CD4-positive, alpha-beta T cell (primary cell): ENCODE measurements at regions not wholly inside any gene's neighbourhood (a gene's known extent, or its start where the extent isn't known, plus 50 kb on each side); places are given as distances from the start of the nearest gene placed in this dataset.

Experiments used
- ATAC-seq: fragments of 200-7000 bp; cut with Tn5 transposase; one replicate; pipeline ENCODE4 v1.10.0; 2022; ENCODE audit warnings: mild to moderate bottlenecking; ENCODE audit not compliant: poor library complexity
- CTCF ChIA-PET: fragments of 350-600 bp; sonication (Branson Sonifier 250); formaldehyde crosslinking; loops from one replicate; lab custom pipeline; 2021; ENCODE audit warnings: antibody characterized with exemption, inconsistent platforms; lab: Charles Lee
- POLR2A ChIA-PET: fragments of 350-600 bp; sonication (Branson Sonifier 250); formaldehyde crosslinking; loops from one replicate; lab custom pipeline; 2021; ENCODE audit warnings: antibody characterized with exemption, inconsistent platforms; lab: Charles Lee
- DNase-seq, 14 experiments: peaks; one replicate each; pipeline ENCODE4 v3.0.0-alpha.2; 2013 to 2020; ENCODE audit warnings: mixed read lengths in 2 of 14
- H3K27ac ChIP-seq, 2 donors: one replicate each; pipeline versions ENCODE4 v1.5.1 to v1.7.0; 2013; ENCODE audit warnings: low read length in 2 of 2, low read depth in 1 of 2, mild to moderate bottlenecking in 1 of 2
- H3K27me3 ChIP-seq, 2 experiments: 1 replicate in 1 of 2; 2 replicates in 1 of 2; pipeline versions ENCODE4 v1.6.1 to v1.7.0; 2013; ENCODE audit warnings: low read length in 2 of 2, control low read depth in 1 of 2, mild to moderate bottlenecking in 1 of 2, moderate library complexity in 1 of 2; ENCODE audit not compliant: insufficient read depth in 2 of 2, control insufficient read depth in 1 of 2
- H3K36me3 ChIP-seq: one replicate; pipeline ENCODE4 v1.6.1; 2013; ENCODE audit warnings: low read length, control low read depth; ENCODE audit not compliant: insufficient read depth
- H3K4me1 ChIP-seq: one replicate; pipeline ENCODE4 v1.6.1; 2013; ENCODE audit warnings: low read length, control low read depth; ENCODE audit not compliant: insufficient read depth
- H3K4me3 ChIP-seq: one replicate; pipeline ENCODE4 v1.5.1; 2013; ENCODE audit warnings: mild to moderate bottlenecking, low read length, moderate library complexity
- H3K9me3 ChIP-seq, 2 experiments: 1 replicate in 1 of 2; 2 replicates in 1 of 2; pipeline versions ENCODE4 v1.6.1 to v1.7.0; 2013; ENCODE audit warnings: low read length in 2 of 2, mild to moderate bottlenecking in 2 of 2, control low read depth in 1 of 2, moderate library complexity in 1 of 2; ENCODE audit not compliant: control insufficient read depth in 1 of 2, insufficient read depth in 1 of 2
- H3K27ac Mint-ChIP-seq: one replicate; pipeline ENCODE4 v1.8.0; 2020; ENCODE audit warnings: mixed read lengths
- H3K27me3 Mint-ChIP-seq: one replicate; pipeline ENCODE4 v1.8.0; 2021; ENCODE audit warnings: mixed read lengths
- H3K36me3 Mint-ChIP-seq: one replicate; pipeline ENCODE4 v1.8.0; 2021; ENCODE audit warnings: low read depth, mixed read lengths
- H3K4me1 Mint-ChIP-seq: one replicate; pipeline ENCODE4 v1.8.0; 2021; ENCODE audit warnings: low read depth, mixed read lengths
- H3K4me3 Mint-ChIP-seq: one replicate; pipeline ENCODE4 v1.8.0; 2020; ENCODE audit warnings: mild to moderate bottlenecking, mixed read lengths
- H3K9me3 Mint-ChIP-seq: one replicate; pipeline ENCODE4 v1.8.0; 2020; ENCODE audit warnings: mixed read lengths
- intact Hi-C, 2 experiments: fragments of 100-400 bp; cut with DNase I in 1 of 2; cut with micrococcal nuclease in 1 of 2; formaldehyde crosslinking; loops; one replicate each; pipeline versions ENCODE4 v1.15.1 to v1.9.0; 2023 to 2025; cut with DNase I, micrococcal nuclease
- TF ChIP-seq, protein P1 (sequence below): fragments of 200-600 bp; IDR thresholded peaks from one replicate; pipeline ENCODE4 v1.8.0; 2022; ENCODE audit warnings: antibody characterized with exemption, mild to moderate bottlenecking

DNA sequence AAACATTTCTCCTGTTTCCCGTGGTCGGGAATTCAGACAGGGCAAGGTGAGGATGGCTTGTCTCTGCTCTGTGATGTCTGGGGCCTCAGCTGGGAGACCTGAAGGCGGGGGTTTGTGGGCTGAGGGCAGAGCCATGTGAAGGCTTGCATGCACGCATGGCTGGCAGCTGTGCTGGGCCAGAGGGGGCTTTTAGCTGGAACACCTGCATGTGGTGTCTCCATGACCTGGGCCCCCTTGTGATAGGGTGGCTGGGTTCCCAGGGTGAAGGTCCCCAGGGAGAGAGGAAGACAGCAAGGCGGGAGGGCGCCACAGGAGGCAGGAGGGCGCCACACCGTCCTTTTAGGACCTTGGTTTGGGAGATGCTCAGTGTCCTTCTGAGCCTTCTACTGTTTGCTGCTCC is 101.6 kb upstream of the PRR23E start:
- Mint-ChIP-seq H3K4me3 (no peak overlapping the region), H3K4me1 (no peaks in the 10 kb centered on the region), H3K9me3 (no peaks in the 10 kb centered on the region), H3K36me3 (no peaks in the 10 kb centered on the region), H3K27me3 (no peaks in the 10 kb centered on the region), H3K27ac (no peak overlapping the region)
- TF ChIP-seq, protein P1, sequence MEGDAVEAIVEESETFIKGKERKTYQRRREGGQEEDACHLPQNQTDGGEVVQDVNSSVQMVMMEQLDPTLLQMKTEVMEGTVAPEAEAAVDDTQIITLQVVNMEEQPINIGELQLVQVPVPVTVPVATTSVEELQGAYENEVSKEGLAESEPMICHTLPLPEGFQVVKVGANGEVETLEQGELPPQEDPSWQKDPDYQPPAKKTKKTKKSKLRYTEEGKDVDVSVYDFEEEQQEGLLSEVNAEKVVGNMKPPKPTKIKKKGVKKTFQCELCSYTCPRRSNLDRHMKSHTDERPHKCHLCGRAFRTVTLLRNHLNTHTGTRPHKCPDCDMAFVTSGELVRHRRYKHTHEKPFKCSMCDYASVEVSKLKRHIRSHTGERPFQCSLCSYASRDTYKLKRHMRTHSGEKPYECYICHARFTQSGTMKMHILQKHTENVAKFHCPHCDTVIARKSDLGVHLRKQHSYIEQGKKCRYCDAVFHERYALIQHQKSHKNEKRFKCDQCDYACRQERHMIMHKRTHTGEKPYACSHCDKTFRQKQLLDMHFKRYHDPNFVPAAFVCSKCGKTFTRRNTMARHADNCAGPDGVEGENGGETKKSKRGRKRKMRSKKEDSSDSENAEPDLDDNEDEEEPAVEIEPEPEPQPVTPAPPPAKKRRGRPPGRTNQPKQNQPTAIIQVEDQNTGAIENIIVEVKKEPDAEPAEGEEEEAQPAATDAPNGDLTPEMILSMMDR: no peak
- Histone ChIP-seq H3K27me3 (no peaks in the 10 kb centered on the region), H3K9me3 (peaks cover 0 to 6% of the 10 kb centered on the region in 2 experiments), H3K36me3 (no peaks in the 10 kb centered on the region), H3K4me3 (no peak overlapping the region), H3K4me1 (no peaks in the 10 kb centered on the region), H3K27ac (no peak overlapping the region)
- DNase-seq (no peak), ATAC-seq (no peak)
- POLR2A ChIA-PET: no interaction called here
- intact Hi-C loops: no loop called here
- CTCF ChIA-PET: no interaction called here

- Histone ChIP-seq H3K27me3 (no peaks in the 10 kb centered on the region), H3K4me3 (no peak overlapping the region), H3K4me1 (no peaks in the 10 kb centered on the region), H3K36me3 (no peaks in the 10 kb centered on the region), H3K9me3 (peaks cover 0 to 6% of the 10 kb centered on the region in 2 experiments), H3K27ac (no peak overlapping the region)
- ChIA-PET CTCF (no interaction called here), POLR2A (no interaction called here)
- Mint-ChIP-seq H3K4me1 (no peaks in the 10 kb centered on the region), H3K27ac (no peak overlapping the region), H3K9me3 (no peaks in the 10 kb centered on the region), H3K4me3 (no peak overlapping the region), H3K36me3 (no peaks in the 10 kb centered on the region), H3K27me3 (no peaks in the 10 kb centered on the region)
- ATAC-seq (no peak), DNase-seq (no peak)
- intact Hi-C loops: no loop called here
- TF ChIP-seq, protein P1: no peak
Observed at GRCh38 chr3:127092368-127092767, 100.6 kb upstream of the PRR23E start.

DNA sequence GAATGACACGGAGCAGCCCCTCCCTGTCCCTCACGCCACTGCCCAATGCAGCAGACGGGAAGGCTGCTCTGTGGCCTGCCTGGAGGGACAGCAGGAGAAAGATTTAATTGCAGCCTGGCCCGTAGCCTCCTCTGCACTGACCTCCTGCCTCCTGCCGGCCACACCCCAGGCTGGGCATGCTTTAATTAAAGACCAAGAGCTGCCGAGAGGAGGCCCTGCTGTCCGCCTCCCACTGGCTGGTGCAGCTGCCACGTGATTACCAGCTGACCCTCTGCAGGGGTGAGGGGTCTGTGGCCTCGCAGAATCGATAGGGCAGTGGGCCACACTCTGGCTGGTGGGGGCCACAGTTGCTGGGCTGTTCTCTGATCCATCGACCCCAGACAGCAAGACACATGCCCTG is 100.2 kb upstream of the PRR23E start:
- ChIA-PET CTCF (no interaction called here), POLR2A (no interaction called here)
- no peak for DNase-seq
- H3K36me3 Mint-ChIP-seq: no peaks in the 10 kb centered on the region
- H3K4me1 Mint-ChIP-seq: no peaks in the 10 kb centered on the region
- H3K27ac Mint-ChIP-seq: no peak overlapping the region
- TF ChIP-seq, protein P1: no peak
- H3K4me3 ChIP-seq: no peak overlapping the region
- intact Hi-C loops: no loop called here
- no peak overlapping the region for H3K4me3 Mint-ChIP-seq
- ATAC-seq: no peak
- H3K4me1 ChIP-seq: no peaks in the 10 kb centered on the region
- peaks cover 0 to 6% of the 10 kb centered on the region in 2 experiments for H3K9me3 ChIP-seq
- no peaks in the 10 kb centered on the region for H3K36me3 ChIP-seq
- no peaks in the 10 kb centered on the region for H3K27me3 ChIP-seq
- H3K27me3 Mint-ChIP-seq: no peaks in the 10 kb centered on the region
- no peaks in the 10 kb centered on the region for H3K9me3 Mint-ChIP-seq
- no peak overlapping the region for H3K27ac ChIP-seq
